ENCODE measurements at regions not wholly inside any gene's neighbourhood (a gene's known extent, or its start where the extent isn't known, plus 50 kb on each side); places are given as distances from the start of the nearest gene placed in this dataset.

GRCh38 chr14:87229131-87229530 is 763.9 kb downstream of the GALC start:
- no peak for DNase-seq

GRCh38 chr14:87217023-87217422 is 776.0 kb downstream of the GALC start:
- DNase-seq = no peak

DNA sequence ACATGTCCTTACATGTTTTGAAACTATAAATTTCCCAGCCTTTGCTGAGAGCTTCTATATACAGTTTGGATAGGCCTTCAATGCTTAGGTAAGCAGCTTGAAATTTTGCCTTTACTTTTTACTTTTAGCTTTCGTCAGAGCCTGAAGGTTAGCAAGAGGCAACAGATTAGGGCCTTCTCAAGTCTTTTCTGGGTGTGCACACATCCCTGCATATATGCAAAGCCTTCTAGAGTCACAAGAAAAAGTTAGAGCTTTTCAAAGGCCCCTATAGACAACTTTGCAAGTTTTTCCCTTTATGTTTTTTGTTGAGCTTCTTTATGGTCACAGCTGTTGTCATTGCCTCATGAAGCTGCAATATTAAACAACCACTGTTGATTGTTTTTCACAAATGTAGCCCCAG is 778.4 kb downstream of the GALC start:
- DNase-seq = no peak

GRCh38 chr14:87207756-87208155 is 785.2 kb downstream of the GALC start:
- DNase-seq = no peak

- no peak for DNase-seq
Observed at GRCh38 chr14:87205811-87206210, 787.2 kb downstream of the GALC start.

DNA sequence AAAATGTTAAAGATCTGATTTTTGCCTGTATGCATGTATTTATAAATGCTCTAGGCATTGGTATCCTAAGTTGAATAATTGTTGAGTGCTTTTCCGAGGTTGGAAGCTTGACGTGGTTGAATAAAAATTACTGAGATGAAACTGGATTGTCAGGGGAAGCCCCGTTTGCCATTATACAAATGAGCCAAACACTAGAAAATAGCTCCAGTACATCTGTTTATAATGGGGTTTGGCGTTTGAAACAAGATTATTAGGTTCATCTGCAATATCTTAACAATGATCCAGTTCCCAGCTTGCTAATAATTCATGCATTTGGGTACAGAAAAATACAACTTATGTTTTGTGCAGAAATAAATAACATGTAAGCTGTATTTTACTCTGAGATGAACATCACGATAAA is 789.6 kb downstream of the GALC start:
- no peak for DNase-seq

- no peak for DNase-seq
Observed at GRCh38 chr14:87199381-87199780, 793.6 kb downstream of the GALC start.

DNA sequence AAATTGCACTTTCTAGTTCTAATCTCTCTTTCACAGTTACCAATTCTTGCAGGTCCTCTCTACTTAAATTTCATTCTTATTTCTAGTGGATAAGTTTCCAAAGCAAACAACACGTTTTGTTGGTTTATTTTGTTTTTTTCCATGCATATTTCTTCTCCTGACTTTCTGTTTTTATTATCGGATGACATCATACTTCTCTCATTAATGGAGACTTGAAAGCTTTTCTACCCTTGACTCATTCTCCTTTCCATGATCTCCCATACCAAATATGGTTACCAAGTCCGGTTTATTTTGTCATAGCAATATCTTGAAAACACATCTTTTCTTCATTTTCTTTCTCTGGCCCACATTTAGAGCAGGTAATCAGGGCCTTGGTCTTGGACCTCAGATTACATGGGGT is 796.5 kb downstream of the GALC start:
- peak; percentile 27 for DNase-seq

- DNase-seq = no peak
Observed at GRCh38 chr14:87187786-87188185, 805.2 kb downstream of the GALC start.

DNA sequence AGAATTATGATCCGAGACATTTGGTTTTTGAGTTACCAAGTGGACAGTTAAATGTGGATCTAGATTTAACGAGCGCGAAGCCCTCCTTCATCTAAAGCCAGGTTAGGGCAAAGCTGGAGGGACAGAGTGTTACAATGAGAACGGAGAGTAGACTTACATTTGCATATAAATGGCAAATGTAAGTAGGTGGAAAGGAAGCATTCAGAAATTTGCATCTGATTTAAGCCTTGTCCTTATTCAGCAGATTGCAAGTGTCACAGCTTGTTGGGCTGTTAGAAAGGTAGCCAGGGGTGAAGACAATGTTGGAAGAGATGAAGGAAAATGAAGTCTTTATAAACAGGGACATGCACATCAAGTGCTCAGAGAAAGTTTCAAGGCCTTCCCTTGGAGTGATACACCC is 806.2 kb downstream of the GALC start:
- no peak for DNase-seq

DNA sequence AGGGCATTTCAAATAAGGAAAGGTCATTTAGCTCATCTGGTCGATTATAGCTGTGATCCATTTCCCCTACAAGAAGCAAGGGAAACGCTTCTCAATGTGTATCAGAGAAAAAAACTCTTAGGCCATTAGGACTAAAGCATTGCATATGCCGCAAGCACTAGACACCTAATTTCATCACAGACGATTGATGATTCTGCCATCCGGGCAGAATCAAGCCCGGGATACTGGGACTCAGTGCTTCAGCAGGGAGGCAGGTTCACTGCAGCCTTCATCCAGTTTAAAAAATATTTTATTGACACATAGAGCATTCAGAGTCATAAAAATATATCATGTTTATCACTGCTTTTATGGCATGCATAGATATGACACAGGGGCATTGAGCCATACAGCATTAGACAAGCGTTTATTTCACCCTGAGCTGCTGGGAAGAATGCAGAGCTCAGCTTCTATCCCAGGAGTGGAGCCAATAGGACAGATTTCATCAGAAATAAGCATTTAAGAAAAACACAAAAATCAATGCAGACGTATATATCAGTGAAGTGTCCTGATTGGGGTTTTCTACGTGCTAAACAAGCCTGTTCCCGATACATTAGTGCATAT is 806.9 kb downstream of the GALC start:
- peak; percentile 17 for DNase-seq

DNA sequence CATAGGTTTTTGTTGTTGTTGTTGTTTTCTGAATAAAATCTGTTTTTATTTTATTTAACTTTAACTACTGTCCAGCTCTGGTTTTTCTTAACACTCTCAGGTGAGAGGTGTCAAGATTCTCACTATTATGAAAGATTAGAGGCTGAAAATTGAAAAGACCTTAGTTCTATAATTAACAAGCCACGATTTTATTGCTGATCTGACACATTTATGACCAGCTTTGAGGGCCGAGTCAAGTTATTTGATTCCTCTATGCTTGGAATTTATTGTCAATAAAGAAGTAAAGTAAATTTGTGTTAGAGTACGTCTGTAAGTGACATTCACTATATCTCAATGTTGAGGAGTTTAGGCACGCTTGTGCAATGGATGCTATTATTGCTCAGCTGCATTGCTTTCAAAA is 808.8 kb downstream of the GALC start:
- no peak for DNase-seq

- peak; percentile 34 for DNase-seq
Observed at GRCh38 chr14:87181288-87181687, 811.7 kb downstream of the GALC start.

DNA sequence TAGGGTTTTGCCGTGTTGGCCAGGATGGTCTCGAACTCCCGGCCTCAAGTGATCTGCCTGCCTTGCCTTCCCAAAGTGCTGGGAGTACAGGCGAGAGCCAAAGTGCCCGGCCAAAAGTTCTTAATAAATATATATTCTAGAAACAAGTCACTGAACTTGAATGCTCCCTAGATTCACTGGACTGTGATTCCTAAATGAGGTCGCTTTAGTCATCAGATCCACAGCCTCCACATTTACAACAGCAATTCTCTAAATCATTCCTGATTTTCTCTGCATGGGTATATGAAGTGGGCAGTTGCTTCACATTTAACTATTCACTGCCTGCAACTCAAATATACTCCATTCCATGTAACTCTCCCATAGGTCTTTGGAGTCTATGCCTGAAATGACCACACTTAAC is 813.0 kb downstream of the GALC start:
- no peak for DNase-seq

DNA sequence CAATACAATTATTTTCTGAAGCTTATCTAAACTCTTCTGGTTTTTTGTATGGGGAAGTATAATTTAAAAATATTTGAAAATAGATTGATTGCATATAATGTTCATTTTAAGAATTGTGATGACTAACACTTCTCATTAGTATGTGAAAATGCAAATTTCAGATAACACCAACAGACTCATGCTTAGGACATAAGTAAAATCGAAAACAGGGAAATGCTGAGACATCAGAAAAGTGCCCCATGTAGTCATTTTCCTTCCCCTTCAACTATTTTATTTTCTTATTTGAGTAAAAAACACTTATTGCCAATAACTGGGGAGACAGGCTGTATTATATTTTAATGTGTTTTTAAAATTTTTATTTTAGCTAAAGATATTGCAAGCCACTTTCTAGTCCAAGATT is 814.7 kb downstream of the GALC start:
- DNase-seq = no peak

DNA sequence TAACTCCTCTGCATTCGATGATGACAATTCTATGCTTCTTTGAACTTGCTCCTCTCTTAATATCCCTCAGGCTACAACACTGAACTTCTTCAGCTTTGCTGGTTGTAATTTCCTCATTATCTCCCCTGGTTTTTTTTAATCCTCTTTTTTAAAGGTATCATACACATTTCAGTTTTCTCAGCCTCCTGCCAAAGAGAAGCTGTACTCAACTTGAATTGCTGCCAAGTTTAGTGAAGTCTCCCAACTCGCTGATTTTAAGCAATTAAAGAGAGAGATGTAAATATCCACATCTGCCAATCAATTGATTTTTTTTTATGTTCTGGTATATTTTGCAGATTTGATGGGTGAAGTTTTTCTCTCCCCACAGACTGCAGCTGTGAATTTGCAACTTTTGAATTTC is 817.8 kb downstream of the GALC start:
- DNase-seq = no peak

GRCh38 chr14:87171141-87171540 is 821.8 kb downstream of the GALC start:
- DNase-seq = peak; percentile 24

- DNase-seq = no peak
Observed at GRCh38 chr14:87170179-87170578, 822.8 kb downstream of the GALC start.

GRCh38 chr14:87169362-87169761 is 823.6 kb downstream of the GALC start:
- no peak for DNase-seq

GRCh38 chr14:87161502-87161901 is 831.5 kb downstream of the GALC start:
- no peak for DNase-seq

DNA sequence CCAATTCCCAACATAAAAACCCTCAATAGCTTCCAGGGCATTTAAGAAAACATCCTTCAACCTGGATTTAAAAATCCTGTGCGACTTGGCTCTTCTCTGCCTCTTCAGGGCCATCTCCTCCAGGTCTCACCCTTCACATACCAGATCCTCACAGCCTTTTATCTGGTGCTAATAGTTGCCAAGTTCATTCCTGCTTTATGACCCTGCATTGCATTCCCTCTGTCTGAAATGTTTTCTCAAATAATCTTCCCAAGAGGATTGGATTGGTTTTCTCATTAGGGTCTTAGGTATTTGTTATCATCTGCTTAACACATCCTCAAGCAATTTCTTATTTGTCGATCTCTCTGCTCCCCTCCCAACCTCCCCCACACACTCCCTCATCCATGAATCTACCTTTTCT is 832.0 kb downstream of the GALC start:
- DNase-seq = peak; percentile 58

- no peak for DNase-seq
Observed at GRCh38 chr14:87158283-87158682, 834.7 kb downstream of the GALC start.

- no peak for DNase-seq
Observed at GRCh38 chr14:87156878-87157277, 836.1 kb downstream of the GALC start.

DNA sequence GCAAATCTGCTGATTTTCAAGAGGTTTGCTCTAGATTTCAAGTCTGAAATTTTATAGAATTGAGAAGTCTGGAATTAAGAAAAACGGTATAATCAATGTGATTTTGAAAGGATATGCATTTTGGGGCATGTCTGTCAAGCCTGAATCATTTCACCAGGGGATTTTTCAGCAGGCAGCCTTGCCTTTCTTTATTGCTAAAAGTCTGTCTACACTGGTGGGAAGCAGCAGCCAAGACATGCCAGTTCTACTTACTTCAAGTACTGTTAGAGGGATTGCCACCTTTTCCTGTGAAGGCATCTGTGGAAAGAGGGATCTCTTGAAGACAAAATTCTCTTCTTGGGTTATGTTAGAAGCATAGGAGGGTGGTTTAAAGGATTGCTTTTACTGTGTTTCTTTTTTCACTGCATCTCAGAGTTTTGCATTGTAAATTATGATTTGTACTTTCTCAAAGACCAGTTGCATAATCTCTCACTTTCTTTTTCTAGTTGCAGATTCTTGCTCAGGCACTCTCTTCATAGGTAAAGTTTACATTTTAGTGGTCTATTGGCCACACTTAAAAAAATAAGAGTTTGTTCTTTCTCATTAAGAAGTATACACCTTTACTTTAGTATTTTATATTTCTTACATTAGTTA is 837.0 kb downstream of the GALC start:
- no peak for DNase-seq

DNA sequence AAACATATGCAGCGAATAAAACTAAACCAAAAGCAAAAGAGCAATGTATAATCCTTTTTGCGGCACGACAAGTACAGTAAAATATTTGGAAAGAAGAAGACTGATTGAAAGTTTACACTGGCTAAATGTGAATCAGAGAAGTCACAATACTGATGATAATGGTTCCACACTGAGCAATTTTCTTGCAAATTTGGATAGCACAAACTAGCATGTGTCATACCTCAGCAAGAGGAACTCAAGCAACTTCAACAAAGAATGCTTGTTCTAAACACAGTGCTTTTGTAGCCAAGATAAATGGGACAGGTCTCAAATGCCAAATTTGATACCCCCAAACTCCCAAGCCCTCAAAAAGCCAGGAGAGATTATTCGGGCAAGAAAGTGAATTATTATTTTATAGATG is 839.1 kb downstream of the GALC start:
- DNase-seq = no peak
